ENCODE measurements at regions not wholly inside any gene's neighbourhood (a gene's known extent, or its start where the extent isn't known, plus 50 kb on each side); places are given as distances from the start of the nearest gene placed in this dataset.

DNA sequence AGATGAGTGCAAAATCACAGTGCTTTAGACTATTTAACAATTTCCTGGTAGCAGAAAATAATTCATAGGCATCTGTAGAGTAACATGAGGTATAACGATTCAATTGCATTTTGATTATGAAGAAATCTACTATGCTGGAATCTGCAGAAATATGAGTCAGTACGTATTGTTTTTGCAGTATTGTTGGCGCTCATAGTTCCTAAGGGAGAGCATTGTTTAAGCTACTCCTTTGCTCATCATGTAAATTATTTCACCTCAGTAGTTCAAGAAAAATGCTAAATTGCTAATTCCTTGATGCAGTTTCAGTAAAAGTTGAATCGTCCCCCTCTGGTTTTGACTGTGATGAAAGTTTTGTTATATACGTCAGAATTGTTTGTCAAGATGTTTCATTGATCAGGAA, 458.4 kb downstream of the HINT1 start:
- no peak overlapping the region for H3K4me3 Mint-ChIP-seq
- no peaks in the 10 kb centered on the region for H3K36me3 Mint-ChIP-seq (ENCODE audit: low read depth)
- no peaks in the 10 kb centered on the region for H3K4me1 Mint-ChIP-seq
- POLR2A ChIA-PET, result interaction anchor here (0.6 kb wide), 1 partner anchor 15 kb away, joined by 9 read pairs; no protein-coding TSS in a partner anchor
- ATAC-seq (ENCODE audit: low read depth), result no peak
- TF ChIP-seq, protein P1, sequence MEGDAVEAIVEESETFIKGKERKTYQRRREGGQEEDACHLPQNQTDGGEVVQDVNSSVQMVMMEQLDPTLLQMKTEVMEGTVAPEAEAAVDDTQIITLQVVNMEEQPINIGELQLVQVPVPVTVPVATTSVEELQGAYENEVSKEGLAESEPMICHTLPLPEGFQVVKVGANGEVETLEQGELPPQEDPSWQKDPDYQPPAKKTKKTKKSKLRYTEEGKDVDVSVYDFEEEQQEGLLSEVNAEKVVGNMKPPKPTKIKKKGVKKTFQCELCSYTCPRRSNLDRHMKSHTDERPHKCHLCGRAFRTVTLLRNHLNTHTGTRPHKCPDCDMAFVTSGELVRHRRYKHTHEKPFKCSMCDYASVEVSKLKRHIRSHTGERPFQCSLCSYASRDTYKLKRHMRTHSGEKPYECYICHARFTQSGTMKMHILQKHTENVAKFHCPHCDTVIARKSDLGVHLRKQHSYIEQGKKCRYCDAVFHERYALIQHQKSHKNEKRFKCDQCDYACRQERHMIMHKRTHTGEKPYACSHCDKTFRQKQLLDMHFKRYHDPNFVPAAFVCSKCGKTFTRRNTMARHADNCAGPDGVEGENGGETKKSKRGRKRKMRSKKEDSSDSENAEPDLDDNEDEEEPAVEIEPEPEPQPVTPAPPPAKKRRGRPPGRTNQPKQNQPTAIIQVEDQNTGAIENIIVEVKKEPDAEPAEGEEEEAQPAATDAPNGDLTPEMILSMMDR (IDR thresholded peaks at IDR 0.05), result no peak
- H3K9me3 Mint-ChIP-seq, result peaks cover 3% of the 10 kb centered on the region
- no peaks in the 10 kb centered on the region for H3K27me3 Mint-ChIP-seq
- intact Hi-C loops (cut with micrococcal nuclease), result no loop called here
- no peak for DNase-seq
- no peak overlapping the region for H3K27ac Mint-ChIP-seq
- CTCF ChIA-PET, result no interaction called here

DNA sequence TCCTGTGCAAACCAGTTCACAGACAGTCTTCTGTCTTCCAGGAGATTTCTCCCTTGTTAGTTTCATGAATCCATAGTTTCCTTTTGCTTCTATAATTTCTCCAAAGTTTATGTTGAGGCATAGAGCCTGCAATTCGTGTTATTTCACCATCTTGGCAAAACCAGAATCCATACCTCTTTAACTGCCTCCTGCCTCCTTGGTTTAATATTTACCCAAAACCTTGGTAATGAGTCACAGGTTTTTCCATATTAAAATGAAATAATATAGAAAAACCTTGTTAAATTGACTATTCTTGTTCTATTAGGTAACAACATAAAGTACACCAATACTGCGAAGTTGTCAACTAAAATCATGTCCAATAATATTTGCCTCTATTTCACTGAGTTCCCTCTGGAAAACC, 459.7 kb downstream of the HINT1 start:
- Mint-ChIP-seq H3K4me3 (no peak overlapping the region), H3K27me3 (no peaks in the 10 kb centered on the region), H3K27ac (no peak overlapping the region), H3K36me3 (ENCODE audit: low read depth) (no peaks in the 10 kb centered on the region), H3K4me1 (no peaks in the 10 kb centered on the region), H3K9me3 (peaks cover 3% of the 10 kb centered on the region)
- TF ChIP-seq, protein P1 (IDR thresholded peaks at IDR 0.05), result no peak
- no peak for DNase-seq
- POLR2A ChIA-PET, result no interaction called here
- intact Hi-C loops (cut with micrococcal nuclease), result no loop called here
- CTCF ChIA-PET, result no interaction called here
- no peak for ATAC-seq (ENCODE audit: low read depth)

DNA sequence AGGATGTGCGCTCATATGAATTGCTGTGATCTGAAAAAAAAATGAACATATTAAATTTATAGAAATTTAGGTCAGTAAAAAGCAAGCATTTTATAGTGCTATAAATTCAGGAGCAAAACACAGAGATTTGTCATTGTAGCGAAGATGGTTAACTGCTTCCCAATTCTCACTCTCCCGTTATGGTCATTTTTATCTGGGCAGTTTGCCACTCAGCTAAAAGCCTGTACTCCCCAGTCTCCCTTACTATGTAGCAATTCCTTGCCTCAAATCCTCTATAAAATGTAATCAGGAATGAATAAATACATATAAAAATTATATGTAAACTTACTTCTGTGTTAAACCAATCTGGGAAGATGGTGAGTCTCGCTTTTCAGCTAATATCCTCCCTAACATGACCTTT, 471.5 kb downstream of the HINT1 start:
- Mint-ChIP-seq H3K27me3 (peaks cover 4% of the 10 kb centered on the region), H3K9me3 (no peaks in the 10 kb centered on the region), H3K4me1 (no peaks in the 10 kb centered on the region), H3K27ac (no peak overlapping the region), H3K36me3 (ENCODE audit: low read depth) (no peaks in the 10 kb centered on the region), H3K4me3 (no peak overlapping the region)
- POLR2A ChIA-PET, result no interaction called here
- CTCF ChIA-PET, result no interaction called here
- ATAC-seq (ENCODE audit: low read depth), result no peak
- TF ChIP-seq, protein P1 (IDR thresholded peaks at IDR 0.05), result no peak
- intact Hi-C loops (cut with micrococcal nuclease), result no loop called here
- DNase-seq, result no peak

DNA sequence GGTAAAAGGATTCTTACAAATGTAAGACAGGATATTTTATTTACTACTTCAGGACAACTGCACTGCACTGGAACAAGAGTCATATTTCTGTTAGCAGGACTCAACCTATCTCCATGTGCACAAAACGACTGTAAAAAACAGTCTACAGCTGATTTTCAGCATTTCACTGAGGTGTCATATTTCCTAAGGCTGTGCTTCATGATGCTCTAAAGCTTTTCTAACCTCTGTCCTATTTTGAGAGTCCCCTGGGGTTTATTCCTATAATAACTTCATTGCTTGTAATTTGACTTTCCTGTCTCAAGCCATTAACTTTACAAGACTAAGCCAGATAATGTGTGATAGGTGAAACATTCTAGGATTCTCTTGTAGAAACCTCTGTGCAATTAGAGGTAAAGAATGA, 472.3 kb downstream of the HINT1 start:
- ATAC-seq (ENCODE audit: low read depth) (no peak), DNase-seq (no peak)
- no peaks in the 10 kb centered on the region for H3K36me3 Mint-ChIP-seq (ENCODE audit: low read depth)
- no peak overlapping the region for H3K4me3 Mint-ChIP-seq
- no peaks in the 10 kb centered on the region for H3K9me3 Mint-ChIP-seq
- no peaks in the 10 kb centered on the region for H3K4me1 Mint-ChIP-seq
- TF ChIP-seq, protein P1 (IDR thresholded peaks at IDR 0.05), result no peak
- POLR2A ChIA-PET, result no interaction called here
- no peak overlapping the region for H3K27ac Mint-ChIP-seq
- intact Hi-C loops (cut with micrococcal nuclease), result no loop called here
- CTCF ChIA-PET, result no interaction called here
- peaks cover 4% of the 10 kb centered on the region for H3K27me3 Mint-ChIP-seq

DNA sequence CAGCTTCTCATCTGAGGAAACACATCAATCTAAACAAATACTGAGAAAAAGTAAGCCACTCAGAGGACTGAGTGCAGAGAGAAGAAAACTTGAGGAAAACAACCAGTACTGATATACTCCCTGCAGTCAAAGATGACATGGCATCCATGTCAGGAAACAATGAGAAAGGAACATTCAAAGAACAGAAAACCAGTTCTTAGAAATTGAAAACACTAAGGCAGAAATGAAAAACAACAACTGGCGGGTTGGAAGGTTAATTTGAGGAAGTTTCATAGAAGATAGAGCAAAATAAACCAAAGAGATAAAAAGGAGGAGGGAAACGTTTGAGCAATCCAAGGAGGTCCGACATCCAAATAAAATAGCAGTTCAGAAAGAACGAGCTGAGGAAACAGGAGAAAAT, 475.2 kb downstream of the HINT1 start:
- Mint-ChIP-seq H3K9me3 (no peaks in the 10 kb centered on the region), H3K4me1 (no peaks in the 10 kb centered on the region), H3K4me3 (no peak overlapping the region), H3K27me3 (peaks cover 4% of the 10 kb centered on the region), H3K36me3 (ENCODE audit: low read depth) (no peaks in the 10 kb centered on the region), H3K27ac (no peak overlapping the region)
- DNase-seq (no peak), ATAC-seq (ENCODE audit: low read depth) (no peak)
- TF ChIP-seq, protein P1 (IDR thresholded peaks at IDR 0.05), result no peak
- ChIA-PET POLR2A (no interaction called here), CTCF (no interaction called here)
- intact Hi-C loops (cut with micrococcal nuclease), result no loop called here

Measured in activated B cell treated with CpG ODN at 0.5 μM for 24 hours (primary cell).